Stimulated activated CD8-positive, alpha-beta memory T cell treated with anti-CD3 and anti-CD28 coated beads, Interleukin-2, amount 100 ng/mL, for 1 hour (primary cell): ENCODE measurements at regions not wholly inside any gene's neighbourhood (a gene's known extent, or its start where the extent isn't known, plus 50 kb on each side); places are given as distances from the start of the nearest gene placed in this dataset.
A peak's percentile ranks its signal among the peaks of the same experiment; 100 is the strongest.
"Not testable (repeated sequence)": the region's sequence is repeated elsewhere in the genome, so short reads cannot be mapped to it uniquely, and the experiment has no call there.

Experiments used
- DNase-seq, 2 donors: peaks; one replicate each; pipeline ENCODE4 v3.0.0-alpha.2; 2020; ENCODE audit warnings: low read depth in 2 of 2

- DNase-seq, result no peak
Observed at GRCh38 chr7:21317966-21318915, 109.6 kb upstream of the SP4 start.

GRCh38 chr7:21318916-21319270 is 109.0 kb upstream of the SP4 start:
- DNase-seq, result no peak

DNA sequence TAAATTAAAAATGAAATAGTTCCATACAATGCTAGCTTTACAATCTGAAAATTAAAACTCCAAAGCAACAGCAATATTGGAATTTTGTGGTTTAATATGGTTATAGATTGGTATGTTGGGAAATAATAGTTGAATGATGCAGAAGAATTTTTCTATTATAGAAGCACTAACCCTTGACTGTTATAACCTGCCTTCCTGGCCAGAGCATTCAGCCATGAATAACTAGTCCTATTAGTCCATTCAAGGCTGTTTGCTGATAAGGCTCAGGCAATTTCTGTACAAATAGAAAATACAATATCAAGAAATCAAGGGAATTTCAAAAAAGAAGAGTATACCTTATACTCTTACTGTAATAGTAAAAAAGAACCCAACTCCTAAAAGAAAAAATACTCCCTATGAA is 101.6 kb upstream of the SP4 start:
- DNase-seq, result no peak

DNA sequence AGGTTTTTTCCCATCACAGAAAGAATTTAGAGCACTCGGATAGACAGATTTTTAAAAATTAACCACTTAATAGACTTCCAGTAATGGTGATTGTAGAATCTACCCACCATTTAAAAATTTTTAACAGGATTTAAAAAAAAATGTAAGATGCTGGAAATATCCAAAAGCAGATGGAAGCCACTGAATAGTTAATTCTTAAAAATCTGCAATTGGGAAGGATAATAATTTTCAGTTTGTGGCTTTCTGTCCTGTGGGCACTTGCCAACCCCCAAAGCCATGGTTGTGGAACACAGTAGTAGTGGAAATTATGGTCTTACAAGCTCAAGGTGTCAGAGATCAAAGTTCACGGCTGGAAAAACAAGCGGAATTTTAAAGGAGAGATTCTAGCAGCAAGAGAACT is 101.0 kb upstream of the SP4 start:
- no peak for DNase-seq

DNA sequence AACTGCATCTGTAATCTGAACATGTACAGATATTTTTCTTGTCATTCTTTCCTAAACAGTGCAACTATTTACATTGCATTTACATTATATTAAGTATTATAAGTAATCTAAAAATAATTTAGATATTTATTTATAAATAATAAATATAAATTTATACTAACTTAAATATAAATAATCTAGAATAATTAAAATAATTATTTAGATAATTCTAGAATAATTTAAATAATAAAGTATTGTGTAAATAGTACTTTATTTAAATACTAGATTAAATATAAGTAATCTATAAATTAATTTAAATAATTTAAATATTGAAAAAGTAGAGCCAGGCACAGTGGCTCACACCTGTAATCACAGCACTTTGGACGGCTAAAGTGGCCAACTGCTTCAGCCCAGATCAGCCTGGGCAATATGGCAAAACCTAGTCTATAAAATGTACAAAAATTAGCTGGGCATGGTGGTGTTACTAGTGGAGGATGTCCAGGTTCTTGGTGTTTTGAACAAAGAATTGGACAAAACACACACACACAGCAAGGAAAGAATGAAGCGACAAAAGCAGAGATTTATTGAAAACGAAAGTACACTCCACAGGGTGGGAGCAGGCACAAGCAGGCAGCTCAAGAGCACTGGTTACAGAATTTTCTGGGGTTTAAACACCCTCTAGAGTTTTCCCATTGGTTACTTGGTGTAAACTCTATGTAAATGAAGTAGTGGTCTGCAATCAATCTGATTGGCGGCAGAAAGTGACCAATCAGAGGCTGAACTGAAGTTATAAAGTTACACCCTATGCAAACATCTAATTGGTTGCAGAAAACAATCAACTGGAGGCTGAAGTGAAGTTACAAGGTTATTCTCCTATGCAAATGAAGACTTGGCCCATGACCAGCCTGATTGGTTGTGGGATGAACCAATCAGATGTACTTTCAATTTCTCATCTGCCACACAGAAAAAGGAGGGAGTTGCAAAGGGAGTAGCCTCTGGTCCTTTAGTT is 100.2 kb upstream of the SP4 start:
- DNase-seq, result no peak

- no peak for DNase-seq
Observed at GRCh38 chr7:21330462-21331178, 97.3 kb upstream of the SP4 start.

GRCh38 chr7:21334906-21335305 is 93.0 kb upstream of the SP4 start:
- DNase-seq, result no peak

GRCh38 chr7:21336743-21337142 is 91.1 kb upstream of the SP4 start:
- DNase-seq, result no peak

DNA sequence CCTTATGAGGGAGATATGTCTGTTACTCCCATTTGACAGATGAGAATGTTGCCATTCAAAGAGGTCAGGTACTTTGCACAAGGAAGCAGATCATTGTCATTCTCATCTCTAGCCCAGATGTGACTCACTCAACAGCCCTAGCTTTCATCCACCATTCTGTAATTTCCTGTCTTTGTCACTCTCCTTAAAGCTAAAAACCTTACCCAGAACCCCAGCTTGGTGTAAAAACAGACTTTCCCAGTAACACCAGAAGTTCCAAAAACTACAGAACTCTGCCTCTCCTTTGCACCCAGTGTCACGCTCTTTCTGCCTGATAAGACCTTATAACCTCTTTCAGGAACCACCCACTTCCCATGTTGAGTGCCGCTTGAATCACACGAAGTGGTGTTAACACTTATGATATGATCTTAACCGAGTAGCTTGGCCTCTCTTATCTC is 89.1 kb upstream of the SP4 start:
- DNase-seq, result peak; percentile 7 to 26

DNA sequence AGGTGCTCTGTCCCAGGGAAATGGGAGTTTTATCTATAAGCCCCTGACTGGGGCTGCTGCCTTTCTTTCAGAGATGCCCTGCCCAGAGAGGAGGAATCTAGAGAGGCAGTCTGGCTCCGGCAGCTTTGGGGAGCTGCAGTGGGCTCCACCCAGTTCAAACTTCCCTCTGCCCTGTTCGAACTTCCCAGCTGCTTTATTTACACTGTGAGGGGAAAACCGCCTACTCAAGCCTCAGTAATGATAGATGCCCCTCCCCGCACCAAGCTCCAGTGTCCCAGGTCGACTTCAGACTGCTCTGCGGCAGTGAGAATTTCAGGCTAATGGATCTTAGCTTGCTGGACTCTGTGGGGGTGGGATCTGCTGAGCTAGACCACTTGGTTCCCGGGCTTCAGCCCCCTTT is 83.0 kb upstream of the SP4 start:
- not testable (repeated sequence) for DNase-seq

DNA sequence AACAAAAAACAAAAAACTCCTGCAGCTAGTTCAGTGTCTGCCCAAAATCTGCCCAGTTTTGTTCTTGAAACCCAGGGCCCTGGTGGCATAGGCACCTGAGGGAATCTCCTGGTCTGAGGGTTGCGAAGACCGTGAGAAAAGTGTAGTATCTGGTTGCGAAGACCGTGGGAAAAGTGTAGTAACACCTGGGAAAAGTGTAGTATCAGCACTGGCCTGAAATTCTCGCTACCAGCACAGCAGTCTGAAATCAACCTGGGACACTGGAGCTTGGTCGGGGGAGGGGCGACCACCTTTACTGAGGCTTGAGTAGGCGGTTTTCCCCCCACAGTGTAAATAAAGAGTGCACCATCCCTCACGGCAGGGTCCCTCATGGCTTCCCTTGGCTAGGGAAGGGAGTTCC is 82.5 kb upstream of the SP4 start:
- DNase-seq, result no peak

- DNase-seq, result no peak
Observed at GRCh38 chr7:21346297-21346696, 81.6 kb upstream of the SP4 start.

- no peak for DNase-seq
Observed at GRCh38 chr7:21352540-21353387, 75.1 kb upstream of the SP4 start.

DNA sequence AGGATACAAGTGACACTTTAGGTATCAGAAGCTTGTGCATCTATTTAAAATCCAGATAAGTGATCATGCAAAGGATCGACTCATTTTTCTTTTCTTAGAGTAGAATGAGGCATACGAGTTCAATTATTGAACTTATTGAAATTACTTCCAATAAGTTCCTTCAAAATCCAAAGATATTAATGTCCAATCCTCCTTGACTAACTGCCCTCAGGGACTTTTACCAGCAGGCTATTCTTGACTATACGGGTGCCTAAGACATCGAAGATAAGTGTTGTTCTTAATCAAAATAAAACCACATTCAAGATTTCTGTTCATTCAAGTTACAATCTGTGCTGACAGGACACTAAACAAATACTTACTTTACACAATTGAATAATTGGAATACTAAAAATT is 74.5 kb upstream of the SP4 start:
- no peak for DNase-seq

DNA sequence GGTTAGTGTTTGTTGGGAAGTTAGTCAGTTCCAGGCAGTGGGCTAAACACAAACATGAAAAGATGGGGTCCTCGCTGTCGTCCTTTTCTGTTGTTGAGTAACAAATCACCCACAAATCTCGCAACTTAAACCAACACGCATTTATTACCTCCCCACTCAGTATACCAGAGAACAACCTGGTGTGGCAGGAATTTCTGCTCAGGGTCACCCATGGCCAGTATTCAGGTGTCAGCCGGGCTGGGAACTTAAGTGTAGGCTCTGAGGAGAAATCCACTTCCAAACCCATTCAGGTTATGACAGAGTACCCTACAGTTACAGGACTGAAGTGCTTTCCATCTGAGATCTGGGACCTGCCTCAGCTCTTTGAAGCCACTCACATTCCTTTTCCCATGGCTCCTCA is 73.6 kb upstream of the SP4 start:
- DNase-seq, result no peak

DNA sequence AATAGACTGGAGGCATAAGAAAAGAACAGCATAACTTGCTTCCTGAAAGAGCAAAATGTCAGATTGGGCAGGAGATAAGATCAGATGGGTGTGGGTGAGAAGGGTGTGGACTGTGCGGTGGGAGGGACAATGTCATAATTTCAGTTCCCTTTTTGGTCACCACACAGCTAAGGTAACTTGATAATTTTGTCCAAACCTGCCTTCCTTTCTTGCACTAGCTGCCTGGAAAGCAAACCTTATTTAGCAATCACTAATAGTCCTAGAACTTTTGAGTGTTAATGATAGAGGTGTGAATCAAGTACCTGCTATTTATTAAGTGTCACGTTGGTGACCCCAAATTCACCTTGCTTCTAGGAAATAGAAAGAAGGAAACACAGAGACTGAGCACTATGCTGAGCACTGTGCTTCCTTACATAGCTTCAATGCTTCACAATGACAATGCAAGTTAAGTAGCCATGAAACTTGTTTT is 72.4 kb upstream of the SP4 start:
- peak; percentile 8 to 25 for DNase-seq

GRCh38 chr7:21356616-21357015 is 71.3 kb upstream of the SP4 start:
- no peak for DNase-seq

DNA sequence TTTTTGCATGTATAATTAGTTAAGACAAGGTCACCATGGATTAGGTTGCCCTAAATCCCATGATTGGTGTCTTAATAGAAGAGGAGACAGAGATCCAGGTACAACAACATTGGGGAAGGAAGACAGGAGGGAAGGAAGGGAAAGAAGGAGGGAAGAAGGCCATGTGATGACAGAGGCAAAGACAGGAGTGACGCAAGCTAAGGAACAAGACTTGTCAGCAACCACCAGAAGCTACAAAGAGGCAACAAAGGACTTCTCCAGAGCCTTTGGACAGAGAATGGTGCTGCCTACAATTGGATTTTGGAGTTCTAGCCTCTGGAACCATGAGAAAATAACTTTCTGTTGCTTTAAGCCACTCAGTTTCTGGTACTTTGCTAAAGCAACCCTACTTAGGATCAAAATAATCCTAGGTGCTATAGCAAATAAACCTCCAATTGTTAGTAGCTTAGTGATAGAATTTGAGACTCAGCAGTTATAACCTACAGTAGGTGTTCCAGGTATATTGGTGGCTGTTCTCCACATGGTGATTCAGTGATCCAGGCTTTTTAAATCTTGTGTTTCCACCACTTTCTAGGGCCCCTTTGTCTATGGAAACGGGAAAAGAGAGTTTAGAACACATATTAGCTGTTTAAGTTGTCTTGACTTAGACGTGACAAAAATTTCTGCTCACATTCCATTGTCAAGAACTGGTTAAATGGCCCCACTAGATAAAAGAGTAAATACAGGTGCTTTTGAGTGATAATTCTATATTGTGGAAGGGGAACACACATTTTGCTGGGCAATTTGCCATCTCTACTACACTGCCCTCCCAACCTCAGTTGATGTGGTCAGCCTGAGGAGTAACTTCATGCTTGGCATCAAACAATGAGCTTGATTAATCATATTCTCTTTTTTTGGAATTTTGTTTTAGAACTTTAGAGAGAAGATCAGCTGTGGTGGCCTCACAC is 70.5 kb upstream of the SP4 start:
- DNase-seq, result no peak

DNA sequence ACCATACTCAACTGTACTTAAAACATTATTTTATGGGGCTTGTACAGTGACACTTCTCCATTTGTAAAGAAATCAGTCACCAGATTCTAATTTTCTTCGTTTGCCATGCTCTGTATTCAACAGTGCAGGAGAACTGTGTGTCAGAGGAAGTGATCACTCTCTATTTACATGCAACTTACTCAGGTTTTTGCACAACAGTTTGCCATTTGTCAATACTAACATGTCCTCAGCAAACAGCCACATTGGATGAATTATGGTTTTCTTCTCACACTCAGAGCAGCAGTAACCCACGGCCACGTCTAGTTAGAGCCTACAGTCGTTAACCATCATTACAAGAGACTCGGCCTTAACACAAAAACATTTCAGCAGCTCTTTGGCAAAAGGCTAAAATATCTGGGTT is 69.2 kb upstream of the SP4 start:
- no peak for DNase-seq

DNA sequence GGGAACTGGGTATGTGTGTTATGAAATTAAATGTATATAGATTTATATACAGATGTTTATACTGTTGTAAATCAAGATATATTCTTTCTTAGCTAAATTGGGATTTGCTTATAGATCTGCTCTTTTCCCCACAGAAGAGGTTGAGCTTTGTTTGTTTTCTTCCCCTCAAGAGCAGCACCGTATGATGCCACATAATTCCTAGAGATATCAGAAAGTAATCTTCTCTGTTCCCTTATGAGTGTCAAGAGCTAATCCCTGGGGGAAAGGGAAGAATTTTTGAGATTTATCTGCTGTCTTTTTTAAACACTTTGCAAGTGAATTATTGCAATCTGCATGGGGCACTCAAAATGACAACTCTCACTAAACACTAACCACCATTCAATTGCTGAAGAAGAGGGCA is 68.7 kb upstream of the SP4 start:
- DNase-seq, result no peak
